Mucosa of descending colon (tissue), 3 donors: ENCODE measurements at regions not wholly inside any gene's neighbourhood (a gene's known extent, or its start where the extent isn't known, plus 50 kb on each side); places are given as distances from the start of the nearest gene placed in this dataset.
"Not testable (repeated sequence)": the region's sequence is repeated elsewhere in the genome, so short reads cannot be mapped to it uniquely, and the experiment has no call there.

Source experiments
- ATAC-seq: fragments of 200-7000 bp; cut with Tn5 transposase; one replicate; pipeline ENCODE4 v1.9.1; 2020; ENCODE audit warnings: mild to moderate bottlenecking, moderate library complexity
- DNase-seq, 3 donors: peaks; one replicate each; pipeline ENCODE4 v3.0.0-alpha.2; 2020
- H3K36me3 ChIP-seq: fragments of 200-600 bp; one replicate; pipeline ENCODE4 v1.8.0; 2021; ENCODE audit warnings: low read depth, mild to moderate bottlenecking
- H3K4me1 ChIP-seq: fragments of 200-600 bp; one replicate; pipeline ENCODE4 v1.8.0; 2021; ENCODE audit warnings: low read depth, mild to moderate bottlenecking
- H3K4me3 ChIP-seq: fragments of 200-600 bp; one replicate; pipeline ENCODE4 v1.8.0; 2021; ENCODE audit warnings: mild to moderate bottlenecking
- H3K9me3 ChIP-seq: fragments of 200-600 bp; one replicate; pipeline ENCODE4 v1.8.0; 2021; ENCODE audit warnings: mild to moderate bottlenecking
- CTCF ChIP-seq: fragments of 200-600 bp; IDR thresholded peaks from one replicate; pipeline ENCODE4 v1.8.0; 2022; ENCODE audit warnings: antibody characterized with exemption, mild to moderate bottlenecking
- intact Hi-C, 2 donors: fragments of 100-400 bp; cut with DNase I in 1 of 2; cut with micrococcal nuclease in 1 of 2; formaldehyde crosslinking; loops; one replicate each; pipeline versions ENCODE4 v1.11.0 to v1.11.1; 2022; cut with DNase I, micrococcal nuclease
- donor health status: DM: no; HTN: no; CAD: no; lungs with moderate emphysema.
- donor health status: DM: no; HTN: no; CAD: no.
- donor health status: DM: no; HTN: yes; CAD: no.

DNA sequence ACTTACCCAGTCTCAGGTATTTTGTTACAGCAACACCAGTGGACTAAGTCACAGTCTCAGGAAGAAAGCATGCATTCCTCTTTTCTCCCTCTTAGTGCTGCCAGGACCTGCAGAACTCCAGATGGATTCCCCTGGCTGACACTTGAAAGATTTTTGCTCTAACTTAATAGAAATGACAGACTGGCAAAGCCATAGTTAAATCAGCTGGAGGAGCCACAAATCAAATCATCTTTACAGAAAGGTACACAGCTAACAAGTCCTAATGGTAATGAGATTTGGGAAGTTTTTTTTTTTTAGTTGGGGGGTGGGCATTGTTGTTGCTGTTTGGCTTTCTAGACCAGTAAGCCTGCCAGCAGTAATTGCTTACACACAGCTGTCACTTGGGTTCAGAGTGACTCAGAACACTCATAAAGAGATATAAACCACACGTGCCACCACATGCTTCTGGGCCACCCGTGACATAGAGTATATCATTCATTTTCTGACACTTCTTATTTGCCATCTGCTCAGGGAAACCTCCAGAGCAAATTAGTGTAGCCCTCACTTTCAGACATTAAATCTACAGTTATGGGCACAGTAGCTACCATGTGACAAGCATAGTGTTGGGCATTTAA is 72.4 kb downstream of the FH start:
- Histone ChIP-seq H3K4me3 (no peak overlapping the region), H3K36me3 (no peaks in the 10 kb centered on the region), H3K4me1 (no peaks in the 10 kb centered on the region), H3K9me3 (no peaks in the 10 kb centered on the region)
- DNase-seq (no peak), ATAC-seq (no peak)
- intact Hi-C loops: no loop called here
- no peak for TF ChIP-seq CTCF

- Histone ChIP-seq H3K9me3 (no peaks in the 10 kb centered on the region), H3K4me3 (no peak overlapping the region)
- no peak for ATAC-seq
These were observed 74.7 kb downstream of the FH start for GRCh38 chr1:241444836-241445235.

DNA sequence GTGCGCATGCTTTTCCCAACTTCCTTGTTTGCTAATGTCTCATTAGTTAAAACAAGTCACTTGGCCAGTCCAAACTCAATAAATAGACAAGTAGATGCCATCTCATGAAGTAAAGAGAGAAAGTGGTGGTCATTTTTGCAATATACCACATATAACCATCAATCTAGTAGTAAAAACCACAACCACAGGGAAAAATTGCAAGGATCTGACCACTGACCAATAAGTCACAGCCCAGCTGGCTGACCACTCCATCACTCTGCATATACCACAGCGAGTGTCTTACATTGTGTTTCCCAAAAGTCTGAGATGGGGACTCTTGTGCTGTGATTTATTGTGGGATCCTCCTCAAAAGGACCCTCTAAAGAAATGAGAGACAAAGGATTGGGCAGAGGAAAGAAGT is 76.0 kb downstream of the FH start:
- ATAC-seq: no peak
- H3K4me3 ChIP-seq: no peak overlapping the region
- H3K9me3 ChIP-seq: no peaks in the 10 kb centered on the region
- H3K36me3 ChIP-seq: no peaks in the 10 kb centered on the region
- no peak for DNase-seq
- intact Hi-C loops: no loop called here
- TF ChIP-seq CTCF: no peak
- no peaks in the 10 kb centered on the region for H3K4me1 ChIP-seq

More at GRCh38 chr1:241444836-241445235, 74.7 kb downstream of the FH start:
- no peak for DNase-seq
- H3K36me3 ChIP-seq: no peaks in the 10 kb centered on the region
- no peaks in the 10 kb centered on the region for H3K4me1 ChIP-seq
- intact Hi-C loops: no loop called here
- no peak for TF ChIP-seq CTCF

- no peaks in the 10 kb centered on the region for H3K4me1 ChIP-seq
- no peak for ATAC-seq
- no peaks in the 10 kb centered on the region for H3K9me3 ChIP-seq
- DNase-seq: no peak
- no peak for TF ChIP-seq CTCF
- H3K4me3 ChIP-seq: no peak overlapping the region
- intact Hi-C loops: no loop called here
- no peaks in the 10 kb centered on the region for H3K36me3 ChIP-seq
These were observed 76.9 kb downstream of the FH start for GRCh38 chr1:241442686-241443085.

DNA sequence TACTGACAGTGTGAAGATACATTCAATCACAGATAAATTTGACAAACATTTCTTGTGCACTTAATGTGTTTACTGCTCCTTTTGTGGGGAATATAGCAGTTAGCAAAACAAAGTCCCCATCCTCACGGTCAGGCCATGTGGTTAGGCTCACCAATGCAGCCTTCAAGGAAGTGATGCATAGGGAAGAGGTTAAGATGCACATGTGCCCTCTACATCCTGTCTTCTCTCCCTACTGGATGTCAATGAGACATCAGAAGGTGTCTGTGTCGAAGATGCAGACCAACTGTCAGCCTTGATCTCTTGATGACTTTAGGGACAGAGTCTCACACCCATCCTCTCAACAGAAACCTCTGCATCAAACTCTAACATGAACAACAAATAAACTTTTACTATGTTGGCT is 78.7 kb downstream of the FH start:
- TF ChIP-seq CTCF: no peak
- no peak for DNase-seq
- Histone ChIP-seq H3K4me1 (no peaks in the 10 kb centered on the region), H3K36me3 (no peaks in the 10 kb centered on the region), H3K4me3 (no peak overlapping the region), H3K9me3 (no peaks in the 10 kb centered on the region)
- intact Hi-C loops: no loop called here
- ATAC-seq: no peak

GRCh38 chr1:241438686-241439085 is 80.9 kb downstream of the FH start:
- DNase-seq, intact Hi-C loops, ATAC-seq, H3K4me3 ChIP-seq, H3K9me3 ChIP-seq, H3K36me3 ChIP-seq, H3K4me1 ChIP-seq: not testable (repeated sequence)
